ENCODE measurements at regions not wholly inside any gene's neighbourhood (a gene's known extent, or its start where the extent isn't known, plus 50 kb on each side); places are given as distances from the start of the nearest gene placed in this dataset.

GRCh38 chr6:119591235-119591634 lies 241.7 kb upstream of the MAN1A1 start:
- CTCF ChIA-PET: interaction anchor here (0.6 kb wide), 1 partner anchor 13 kb away, joined by 5 read pairs; no protein-coding TSS in a partner anchor

GRCh38 chr6:119590066-119590465 lies 240.5 kb upstream of the MAN1A1 start:
- TF ChIP-seq, protein P1, sequence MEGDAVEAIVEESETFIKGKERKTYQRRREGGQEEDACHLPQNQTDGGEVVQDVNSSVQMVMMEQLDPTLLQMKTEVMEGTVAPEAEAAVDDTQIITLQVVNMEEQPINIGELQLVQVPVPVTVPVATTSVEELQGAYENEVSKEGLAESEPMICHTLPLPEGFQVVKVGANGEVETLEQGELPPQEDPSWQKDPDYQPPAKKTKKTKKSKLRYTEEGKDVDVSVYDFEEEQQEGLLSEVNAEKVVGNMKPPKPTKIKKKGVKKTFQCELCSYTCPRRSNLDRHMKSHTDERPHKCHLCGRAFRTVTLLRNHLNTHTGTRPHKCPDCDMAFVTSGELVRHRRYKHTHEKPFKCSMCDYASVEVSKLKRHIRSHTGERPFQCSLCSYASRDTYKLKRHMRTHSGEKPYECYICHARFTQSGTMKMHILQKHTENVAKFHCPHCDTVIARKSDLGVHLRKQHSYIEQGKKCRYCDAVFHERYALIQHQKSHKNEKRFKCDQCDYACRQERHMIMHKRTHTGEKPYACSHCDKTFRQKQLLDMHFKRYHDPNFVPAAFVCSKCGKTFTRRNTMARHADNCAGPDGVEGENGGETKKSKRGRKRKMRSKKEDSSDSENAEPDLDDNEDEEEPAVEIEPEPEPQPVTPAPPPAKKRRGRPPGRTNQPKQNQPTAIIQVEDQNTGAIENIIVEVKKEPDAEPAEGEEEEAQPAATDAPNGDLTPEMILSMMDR (conservative IDR thresholded peaks at IDR 0.05; ENCODE audit: low read depth): no peak
- POLR2A ChIA-PET (ENCODE audit: low non-redundant PET): no interaction called here
- CTCF ChIA-PET: no interaction called here
- no peak for DNase-seq (ENCODE audit: low spot score)
- H3K27ac ChIP-seq: no peak overlapping the region

More at GRCh38 chr6:119591235-119591634, 241.7 kb upstream of the MAN1A1 start:
- no peak overlapping the region for H3K27ac ChIP-seq
- TF ChIP-seq, protein P1 (conservative IDR thresholded peaks at IDR 0.05; ENCODE audit: low read depth): no peak
- DNase-seq (ENCODE audit: low spot score): no peak
- POLR2A ChIA-PET (ENCODE audit: low non-redundant PET): no interaction called here

DNA sequence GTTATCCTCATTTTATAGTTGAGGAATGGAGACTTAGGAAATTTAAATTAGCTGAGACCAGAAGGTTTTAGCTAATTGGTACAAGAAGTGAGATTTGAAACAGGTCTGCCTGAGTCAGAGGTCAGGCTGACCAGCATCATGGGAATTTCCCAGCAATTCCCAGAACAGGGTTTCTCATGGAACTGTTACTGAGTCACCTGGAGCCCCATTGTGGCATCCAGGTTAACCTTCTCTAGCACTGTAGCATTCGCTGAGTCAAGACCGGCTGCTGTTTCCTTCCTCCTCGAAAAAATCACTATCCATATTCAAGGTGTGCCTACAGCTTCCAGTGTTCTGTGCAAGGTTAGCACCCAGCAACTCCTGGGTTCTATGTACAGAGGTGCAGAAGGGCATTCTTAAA lies 238.0 kb upstream of the MAN1A1 start:
- DNase-seq (ENCODE audit: low spot score): peak; percentile 44
- POLR2A ChIA-PET (ENCODE audit: low non-redundant PET): no interaction called here
- no peak overlapping the region for H3K27ac ChIP-seq
- CTCF ChIA-PET: no interaction called here
- TF ChIP-seq, protein P1 (conservative IDR thresholded peaks at IDR 0.05; ENCODE audit: low read depth): no peak

GRCh38 chr6:119586250-119586882 lies 236.8 kb upstream of the MAN1A1 start:
- DNase-seq (ENCODE audit: low spot score): no peak
- TF ChIP-seq, protein P1 (conservative IDR thresholded peaks at IDR 0.05; ENCODE audit: low read depth): no peak
- H3K27ac ChIP-seq: no peak overlapping the region
- ChIA-PET CTCF (interaction anchor here (0.6 kb wide), 1 partner anchor 51 kb away, joined by 3 read pairs; no protein-coding TSS in a partner anchor), POLR2A (ENCODE audit: low non-redundant PET) (no interaction called here)

GRCh38 chr6:119584088-119584487 lies 234.5 kb upstream of the MAN1A1 start:
- TF ChIP-seq, protein P1 (conservative IDR thresholded peaks at IDR 0.05; ENCODE audit: low read depth): no peak
- ChIA-PET CTCF (no interaction called here), POLR2A (ENCODE audit: low non-redundant PET) (no interaction called here)
- H3K27ac ChIP-seq: no peak overlapping the region
- DNase-seq (ENCODE audit: low spot score): no peak

- POLR2A ChIA-PET (ENCODE audit: low non-redundant PET): no interaction called here
- TF ChIP-seq, protein P1 (conservative IDR thresholded peaks at IDR 0.05; ENCODE audit: low read depth): no peak
- no peak for DNase-seq (ENCODE audit: low spot score)
- CTCF ChIA-PET: no interaction called here
- H3K27ac ChIP-seq: no peak overlapping the region
Measured at GRCh38 chr6:119581220-119581619, 231.7 kb upstream of the MAN1A1 start.
